ENCODE measurements at regions not wholly inside any gene's neighbourhood (a gene's known extent, or its start where the extent isn't known, plus 50 kb on each side); places are given as distances from the start of the nearest gene placed in this dataset.
"Not testable (repeated sequence)": the region's sequence is repeated elsewhere in the genome, so short reads cannot be mapped to it uniquely, and the experiment has no call there.

DNA sequence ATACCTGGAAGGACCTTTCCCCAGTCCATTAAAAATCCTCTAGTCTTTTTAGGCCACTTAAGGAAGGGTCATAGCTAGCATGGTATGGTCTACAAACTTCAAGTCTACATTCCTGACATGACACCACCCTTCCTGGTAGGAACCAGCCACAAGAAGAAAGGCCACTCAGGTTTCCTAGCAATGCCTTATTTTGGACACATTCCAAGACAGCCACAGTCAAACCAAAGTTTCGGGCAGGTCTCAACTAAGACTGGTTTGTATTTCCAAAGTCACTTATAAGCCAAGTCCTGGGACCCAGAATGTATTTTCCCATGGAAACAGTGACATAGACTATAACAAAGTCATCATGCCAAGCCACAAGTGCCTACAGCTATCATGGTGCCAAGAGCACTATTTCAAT, 50.6 kb upstream of the SLC44A3 start:
- no peak for DNase-seq

DNA sequence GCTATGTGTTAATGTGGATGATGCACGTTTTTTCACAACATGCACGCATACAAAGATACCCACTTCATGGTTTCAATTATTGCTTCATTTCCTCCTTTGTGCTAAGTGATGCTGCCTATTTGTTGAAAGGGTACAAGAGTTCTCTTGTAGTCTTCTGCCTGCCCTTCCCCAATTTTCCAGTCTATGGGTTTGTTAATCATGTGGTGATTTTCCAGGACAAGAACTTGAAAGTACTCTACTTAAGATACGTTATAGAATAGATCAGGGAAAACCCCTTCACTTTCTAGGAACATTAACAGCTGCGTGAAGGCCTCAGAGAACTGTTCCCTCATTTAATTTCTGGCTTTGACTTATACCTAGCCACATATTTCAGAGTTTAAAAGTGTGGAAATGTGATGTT, 52.1 kb upstream of the SLC44A3 start:
- DNase-seq, result no peak

DNA sequence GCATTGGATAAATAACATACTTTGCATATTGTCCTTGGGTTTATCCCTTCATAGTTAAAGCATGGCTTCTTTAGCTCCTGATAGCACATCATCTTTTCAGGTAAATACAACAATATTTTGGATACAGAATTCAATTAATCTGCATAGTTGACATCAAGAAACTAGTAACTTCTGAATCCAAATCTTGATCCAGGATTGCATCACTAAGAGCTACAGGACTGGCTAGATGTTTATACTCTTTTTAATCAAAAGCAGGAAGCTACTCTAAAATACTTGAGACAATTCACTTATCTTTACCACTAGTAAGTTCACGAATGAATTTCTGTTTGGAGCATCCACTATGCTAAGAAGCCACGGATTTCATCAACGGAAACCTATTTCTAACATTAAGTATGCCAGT, 54.2 kb upstream of the SLC44A3 start:
- DNase-seq, result no peak

DNA sequence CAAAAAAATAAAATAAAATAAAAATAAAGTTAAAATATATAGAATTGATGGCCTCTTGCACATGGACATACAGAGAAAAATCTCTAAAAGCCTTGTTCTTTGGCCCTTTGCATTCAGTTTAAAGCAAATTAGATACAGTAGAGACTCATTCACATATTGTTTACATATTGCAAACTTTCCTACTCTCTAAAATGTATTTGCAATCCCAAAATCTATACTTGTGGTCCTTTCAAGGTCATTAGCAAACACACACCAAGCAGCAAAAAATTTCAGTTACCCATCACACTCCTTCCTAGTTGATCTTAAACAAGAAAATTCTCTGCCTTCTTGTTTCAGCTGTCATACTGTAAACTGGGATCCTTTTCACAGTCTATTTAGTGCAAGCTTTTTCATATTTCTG, 61.0 kb upstream of the SLC44A3 start:
- DNase-seq, result no peak

DNA sequence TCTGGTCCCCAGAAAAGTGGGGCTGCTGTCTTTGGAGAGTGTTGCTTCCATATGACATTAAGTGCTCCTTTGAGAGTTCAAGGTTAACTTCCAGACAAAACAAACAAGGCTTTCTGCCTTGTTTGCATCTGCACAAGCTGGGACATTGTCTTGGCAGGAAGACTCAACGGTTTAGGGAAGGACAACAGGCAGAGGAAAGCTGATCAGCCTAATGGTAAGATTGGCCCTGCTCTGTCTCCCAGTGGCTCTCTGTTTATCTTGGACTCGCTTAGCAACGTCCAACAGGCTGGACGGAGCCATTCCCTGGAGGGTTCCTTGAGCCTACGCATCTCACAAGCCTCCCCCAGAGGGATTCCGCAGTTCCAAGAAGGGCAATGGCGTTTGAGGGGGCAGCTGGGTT, 62.2 kb upstream of the SLC44A3 start:
- DNase-seq, result no peak

DNA sequence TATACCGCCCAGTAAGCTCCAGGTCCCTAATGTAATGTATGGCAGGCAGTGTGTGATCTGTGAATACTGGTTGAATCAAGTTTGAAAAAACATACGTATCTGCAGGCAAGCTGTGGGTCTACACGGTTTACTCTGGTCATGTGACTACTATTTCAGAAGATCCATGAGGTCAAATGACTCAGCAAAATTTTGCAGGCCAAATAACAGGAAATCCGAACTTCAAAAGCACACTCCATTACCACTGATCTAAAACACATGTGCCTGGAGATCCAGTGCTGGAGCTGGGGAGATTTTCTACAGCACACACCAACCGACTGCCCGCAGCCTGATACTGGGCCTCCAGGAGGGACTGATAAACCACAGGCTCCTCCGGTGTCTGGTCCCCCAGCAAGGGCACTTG, 64.5 kb upstream of the SLC44A3 start:
- no peak for DNase-seq

DNA sequence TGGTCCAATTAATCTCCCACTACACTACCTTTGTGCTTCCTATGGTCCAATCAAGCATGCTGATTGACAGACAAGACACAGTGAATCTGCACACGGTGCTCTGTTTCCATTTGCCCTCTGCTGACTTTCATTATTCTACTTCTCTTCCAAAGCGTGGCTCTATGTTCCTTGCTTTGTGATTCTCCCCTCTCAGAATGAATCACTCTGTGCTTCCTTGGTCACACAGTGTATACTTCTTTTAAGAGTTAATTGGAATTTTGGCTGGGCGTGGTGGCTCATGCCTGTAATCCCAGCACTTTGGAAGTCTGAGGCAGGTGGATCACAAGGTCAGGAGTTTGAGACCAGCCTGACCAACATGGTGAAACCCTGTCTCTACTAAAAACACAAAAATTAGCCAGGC, 65.1 kb upstream of the SLC44A3 start:
- DNase-seq, result not testable (repeated sequence)

DNA sequence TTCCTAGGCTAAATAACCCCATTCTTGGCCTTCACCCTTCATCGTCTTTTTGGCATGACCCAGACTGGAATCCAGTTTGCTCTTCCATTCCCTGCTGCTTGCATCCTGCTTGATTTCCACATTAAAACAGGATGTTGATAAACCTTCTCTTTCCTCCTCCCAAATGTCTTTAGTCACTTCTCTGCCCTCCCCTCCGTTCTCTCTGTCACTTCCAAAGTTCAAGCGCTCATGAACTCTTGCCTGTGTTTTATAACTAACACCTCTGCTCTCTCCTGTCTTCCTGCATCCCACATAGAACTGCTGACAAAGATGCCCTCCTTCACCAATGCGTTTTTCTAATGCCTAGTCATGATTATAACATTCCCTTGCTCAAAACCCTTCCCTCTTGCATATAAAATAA, 65.6 kb upstream of the SLC44A3 start:
- DNase-seq, result no peak

DNA sequence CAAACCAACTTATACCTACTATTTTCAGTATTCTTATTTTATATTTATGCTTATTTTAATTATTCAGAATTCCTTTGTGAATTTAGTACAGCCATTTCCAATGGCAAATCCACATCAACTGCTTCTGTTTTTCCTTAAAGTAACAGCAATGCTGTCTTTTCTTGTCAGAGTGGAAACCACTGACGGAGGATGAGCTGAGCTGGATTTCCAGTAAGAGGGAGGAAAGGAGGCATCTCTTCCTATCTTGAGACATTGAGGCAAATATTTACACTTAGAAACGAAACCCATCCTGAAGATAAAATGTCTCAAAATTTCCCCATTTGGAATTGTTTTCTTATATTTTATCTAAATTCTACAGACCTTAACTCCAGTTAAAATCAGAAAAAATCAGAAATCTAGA, 66.1 kb upstream of the SLC44A3 start:
- DNase-seq, result no peak

DNA sequence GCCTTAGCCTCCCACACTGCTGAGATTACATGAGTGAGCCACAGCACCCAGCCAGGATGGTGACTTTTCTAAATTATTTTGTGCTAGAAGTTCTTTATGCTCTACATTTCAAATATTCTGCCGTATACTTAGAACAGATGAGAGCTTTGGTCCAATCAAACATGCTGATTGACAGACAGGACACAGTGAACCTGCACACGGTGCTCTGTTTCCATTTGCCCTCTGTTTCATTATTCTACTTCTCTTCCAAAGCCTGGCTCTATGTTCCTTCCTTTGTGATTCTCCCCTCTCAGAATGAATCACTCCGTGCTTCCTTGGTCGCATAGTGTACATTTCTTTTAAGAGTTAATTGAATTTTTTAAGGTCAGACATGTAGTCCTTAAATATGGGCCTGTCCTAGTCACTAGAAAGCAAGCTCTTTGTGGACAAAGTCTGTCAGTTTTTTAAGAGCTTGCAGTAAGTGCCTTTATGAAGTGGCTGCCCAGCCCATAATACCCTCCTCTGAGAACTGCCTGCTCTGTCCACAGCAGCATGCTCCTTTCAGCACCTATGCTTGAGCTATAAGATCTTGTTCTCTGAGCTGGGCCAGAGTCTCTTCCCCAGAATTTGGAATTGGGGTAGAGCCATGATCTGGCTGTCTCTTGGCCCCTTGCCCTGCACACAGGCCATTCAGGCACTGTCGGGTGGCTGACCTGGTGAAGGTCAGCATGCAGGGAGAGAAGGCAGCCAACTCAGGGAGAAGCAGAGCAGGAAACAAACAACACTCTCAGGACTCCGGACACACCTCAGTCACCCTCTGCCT, 66.8 kb upstream of the SLC44A3 start:
- no peak for DNase-seq

DNA sequence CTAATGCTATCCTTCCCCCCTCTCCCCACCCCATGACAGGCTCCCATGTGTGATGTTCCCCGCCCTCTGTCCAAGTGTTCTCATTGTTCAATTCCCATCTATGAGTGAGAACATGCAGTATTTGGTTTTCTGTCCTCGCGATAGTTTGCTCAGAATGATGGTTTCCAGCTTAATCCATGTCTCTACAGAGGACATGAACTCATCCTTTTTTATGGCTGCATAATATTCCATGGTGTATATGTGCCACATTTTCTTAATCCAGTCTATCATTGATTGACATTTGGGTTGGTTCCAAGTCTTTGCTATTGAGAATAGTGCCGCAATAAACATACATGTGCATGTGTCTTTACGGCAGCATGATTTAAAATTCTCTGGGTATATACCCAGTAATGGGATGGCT, 68.7 kb upstream of the SLC44A3 start:
- not testable (repeated sequence) for DNase-seq

DNA sequence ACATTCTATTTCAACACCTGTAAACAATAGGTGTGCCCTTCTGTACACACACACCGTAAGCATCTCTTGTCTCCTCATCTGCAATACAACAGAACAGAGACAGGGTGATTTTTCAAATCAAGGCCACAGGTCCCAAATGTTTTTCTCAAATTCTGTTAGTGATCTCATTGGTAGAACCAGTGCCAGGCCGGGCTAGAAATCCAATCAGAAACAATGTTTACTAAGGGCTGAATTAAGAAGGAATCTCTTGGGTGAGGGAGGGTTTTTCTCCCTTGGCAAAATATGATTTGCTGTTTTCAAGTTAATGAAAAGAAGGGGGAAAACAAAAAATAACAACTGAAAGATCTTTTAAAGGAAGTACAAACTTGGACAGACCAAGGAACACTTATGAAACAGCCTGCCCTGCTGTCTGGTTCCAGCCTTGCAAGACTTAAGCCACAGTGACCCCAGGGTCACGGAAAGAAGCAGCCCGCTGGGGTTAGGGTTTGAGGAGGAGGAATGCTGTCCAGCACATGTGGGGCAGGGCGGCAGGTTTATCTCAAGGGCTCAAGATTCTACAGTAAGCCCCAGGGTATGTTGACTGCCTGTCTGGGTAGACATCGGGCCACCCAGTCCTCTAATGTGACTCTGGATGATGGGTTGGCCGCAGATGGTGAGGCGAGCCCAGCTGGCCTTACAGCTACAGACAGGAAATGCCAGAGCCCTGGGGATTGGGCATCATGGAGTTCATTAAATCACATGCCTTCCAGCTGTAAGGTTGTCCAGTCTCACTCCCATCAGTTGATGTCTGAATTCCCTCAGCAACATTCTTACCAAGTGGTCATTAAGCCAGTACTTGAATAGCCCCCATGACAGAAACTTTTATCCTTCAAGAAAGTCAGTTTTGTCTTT, 73.3 kb upstream of the SLC44A3 start:
- no peak for DNase-seq

DNA sequence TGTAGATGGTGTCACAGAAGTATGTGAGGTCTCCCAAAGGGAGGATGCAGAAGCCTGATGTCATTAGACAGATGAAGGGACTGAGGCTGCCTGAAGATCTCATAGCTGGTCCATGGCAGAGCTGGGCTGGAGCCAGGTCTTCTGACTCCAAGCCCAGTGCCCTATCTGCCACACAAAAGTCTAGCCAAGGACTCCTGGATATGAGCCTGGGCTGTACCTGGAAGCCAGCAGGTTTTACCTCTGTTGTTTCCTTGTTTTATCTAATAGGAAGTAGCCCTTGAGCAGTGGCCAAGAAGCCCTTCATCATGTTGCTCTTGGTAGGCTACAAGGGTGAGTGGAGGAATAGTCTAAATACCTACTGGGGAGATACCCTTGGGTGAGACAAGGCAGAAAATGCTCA, 74.4 kb upstream of the SLC44A3 start:
- no peak for DNase-seq

DNA sequence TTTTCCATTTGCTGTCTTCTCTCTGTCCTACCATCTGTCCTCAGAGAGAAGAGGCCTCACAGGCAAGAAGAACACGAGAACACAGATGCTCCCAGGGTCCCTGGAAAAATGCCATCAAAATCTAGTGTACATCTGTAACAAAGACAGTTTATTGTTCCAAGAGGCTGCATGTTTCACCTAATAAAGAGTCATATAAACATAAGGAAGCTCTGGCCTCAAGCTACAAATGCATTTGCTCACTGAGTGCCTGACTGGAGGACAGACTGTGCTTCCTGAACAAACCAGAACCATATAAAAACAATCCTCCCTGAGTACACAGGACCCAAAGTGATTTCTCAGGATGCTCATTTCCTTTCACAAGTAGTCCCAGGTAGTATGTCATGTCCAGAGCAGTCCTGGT, 76.3 kb upstream of the SLC44A3 start:
- no peak for DNase-seq

DNA sequence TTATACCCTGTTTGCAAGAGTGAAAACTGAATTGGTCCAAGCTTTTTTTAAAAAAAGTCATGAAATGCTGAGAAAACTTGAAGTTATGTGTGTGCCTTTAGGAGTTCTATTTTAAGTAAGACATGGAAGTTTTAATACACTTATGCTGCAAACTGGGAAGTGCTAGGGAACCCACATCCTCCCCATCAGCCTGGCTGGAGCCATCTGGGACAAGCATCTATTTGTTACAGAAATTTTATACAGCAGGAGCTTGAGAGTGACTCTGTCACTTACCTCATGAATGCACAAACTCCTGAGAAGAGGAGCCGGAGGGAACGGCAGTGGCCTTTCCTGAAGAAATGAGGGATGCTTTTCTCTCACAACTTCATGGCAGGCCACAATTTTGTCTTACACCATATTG, 78.2 kb upstream of the SLC44A3 start:
- no peak for DNase-seq

DNA sequence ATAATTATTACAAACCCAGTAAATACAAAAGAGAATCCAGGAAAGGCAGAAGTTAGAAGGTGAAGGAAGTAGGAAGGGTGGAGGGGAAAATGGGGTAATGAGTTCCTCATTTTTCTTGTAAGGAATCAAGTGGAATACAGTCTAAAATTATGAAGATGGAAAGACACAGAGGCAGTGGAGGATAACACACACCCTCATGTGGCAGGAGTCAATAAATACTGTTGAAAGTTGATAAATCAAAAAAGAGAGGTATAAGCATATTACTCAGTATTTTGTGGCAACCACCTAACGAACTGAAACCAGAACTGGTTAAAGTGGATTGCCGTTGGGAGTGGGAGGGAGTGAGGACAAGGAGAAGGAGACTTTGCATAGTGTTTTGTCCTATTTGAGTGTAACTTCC, 78.6 kb upstream of the SLC44A3 start:
- no peak for DNase-seq

DNA sequence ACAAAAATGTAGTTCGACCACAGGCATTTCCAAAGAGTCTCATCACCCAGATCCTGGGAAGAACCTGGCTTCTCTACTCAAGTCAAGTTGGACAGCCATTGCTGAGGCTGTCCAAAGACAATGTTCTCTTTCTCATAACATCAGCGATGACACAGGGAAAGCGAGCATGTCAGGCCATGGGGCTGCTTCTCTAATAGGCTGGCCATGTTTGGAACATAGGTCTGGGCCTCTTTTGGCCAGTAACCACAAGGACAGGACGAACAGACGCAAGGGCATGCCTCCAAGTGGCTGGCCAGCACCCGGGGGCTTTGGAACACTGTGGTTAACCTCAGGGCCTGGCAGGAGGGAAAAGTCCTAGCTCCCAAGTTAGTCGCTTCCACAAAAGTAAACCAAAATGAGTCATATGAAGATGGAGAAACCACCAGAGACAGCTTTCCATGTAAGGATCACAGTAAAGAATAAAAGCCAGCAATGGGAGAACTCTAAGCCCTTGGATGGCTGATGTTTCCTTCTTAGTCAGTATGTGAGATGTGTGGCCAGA, 80.6 kb upstream of the SLC44A3 start:
- DNase-seq, result no peak

DNA sequence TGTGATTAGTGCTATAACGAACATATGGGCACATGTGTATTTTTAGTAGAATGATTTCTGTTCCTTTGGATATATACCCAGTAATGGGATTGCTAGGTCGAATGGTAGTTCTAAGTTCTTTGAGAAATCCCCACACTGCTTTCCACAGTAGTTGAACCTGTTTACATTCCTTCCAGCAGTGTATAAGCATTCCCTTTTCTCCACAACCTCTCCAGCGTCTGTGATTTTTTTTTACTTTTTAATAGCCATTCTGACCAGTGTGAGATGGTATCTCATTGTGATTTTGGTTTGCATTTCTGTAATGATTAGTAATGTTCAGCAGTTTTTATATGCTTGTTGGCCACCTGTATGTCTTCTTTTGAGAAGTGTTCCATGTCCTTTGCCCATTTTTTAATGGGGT, 81.8 kb upstream of the SLC44A3 start:
- DNase-seq, result no peak

DNA sequence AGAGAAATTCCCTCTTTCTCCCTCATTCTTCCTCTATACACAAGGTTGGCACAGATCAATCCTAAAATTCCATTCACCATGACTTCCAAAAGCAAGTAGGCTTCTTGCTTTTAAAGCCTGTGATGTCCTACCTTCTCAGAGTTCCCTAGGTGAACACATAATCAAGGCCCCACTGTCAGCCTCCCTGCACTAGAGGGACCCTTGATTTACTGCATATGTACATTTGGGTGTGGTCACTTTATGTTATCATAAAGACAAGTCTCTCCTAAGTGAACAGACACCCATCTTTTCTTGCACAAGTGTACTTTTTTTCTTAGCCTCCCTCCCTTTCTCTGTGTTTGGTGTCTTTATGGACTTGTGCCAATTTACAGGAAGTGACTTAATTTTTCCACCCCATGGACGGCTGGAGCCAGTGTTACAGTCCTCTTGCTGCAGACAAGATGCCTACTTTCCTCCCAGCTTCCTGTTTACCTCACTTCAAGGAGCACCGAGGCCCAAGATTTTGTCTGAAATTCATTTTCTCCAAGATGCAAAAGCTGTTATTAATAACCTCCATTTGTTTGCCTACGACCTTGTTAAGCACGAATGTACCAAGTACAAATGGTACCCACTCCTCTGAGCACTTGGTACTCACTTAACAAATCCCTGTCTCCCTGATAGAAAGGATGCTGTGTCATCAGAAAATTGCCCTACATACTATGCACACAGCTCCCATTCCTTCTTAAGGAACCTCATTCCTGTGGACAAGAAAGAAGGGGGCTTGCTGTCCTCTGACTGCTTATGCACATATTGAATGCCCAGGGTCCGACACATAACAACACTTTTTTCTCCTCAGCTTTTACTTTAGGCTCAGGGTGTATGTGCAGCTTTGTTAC, 82.8 kb upstream of the SLC44A3 start:
- DNase-seq, result no peak

DNA sequence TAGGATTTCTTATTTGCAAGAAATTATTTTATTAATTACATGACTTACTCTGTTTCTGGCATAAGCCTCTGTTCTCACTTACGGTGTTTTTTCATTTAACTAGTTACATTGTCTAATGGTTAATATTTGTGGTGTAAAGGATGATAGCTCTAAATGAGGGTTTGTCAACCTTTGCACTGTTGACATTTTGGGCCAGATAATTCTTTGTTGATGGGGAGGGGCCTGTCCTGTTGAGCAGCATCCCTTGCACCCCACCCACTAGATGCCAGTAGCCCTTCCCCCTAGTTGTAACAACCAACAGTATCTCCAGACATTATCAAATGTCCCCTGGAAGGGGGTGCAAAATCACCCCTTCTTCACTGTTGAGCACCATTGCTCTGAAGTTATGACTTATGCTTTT, 83.6 kb upstream of the SLC44A3 start:
- DNase-seq, result no peak

DNA sequence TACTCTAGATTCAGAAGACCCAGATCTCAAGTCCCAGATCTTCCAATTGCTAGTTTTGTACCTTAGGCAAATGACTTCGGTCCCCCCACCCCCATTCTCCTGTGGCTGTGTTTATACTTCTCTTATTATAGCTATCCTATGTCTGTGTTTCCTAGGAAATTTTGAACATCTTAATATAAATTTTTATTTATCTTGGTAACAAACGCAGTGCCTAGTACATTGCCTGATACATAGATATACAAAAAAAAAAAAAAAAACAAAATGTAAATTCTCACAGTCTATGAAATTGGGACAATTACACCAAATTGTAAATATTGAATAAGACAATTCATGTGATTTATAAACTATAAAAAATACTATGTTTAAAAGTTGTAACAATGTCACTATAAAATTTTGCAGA, 84.1 kb upstream of the SLC44A3 start:
- DNase-seq, result no peak

DNA sequence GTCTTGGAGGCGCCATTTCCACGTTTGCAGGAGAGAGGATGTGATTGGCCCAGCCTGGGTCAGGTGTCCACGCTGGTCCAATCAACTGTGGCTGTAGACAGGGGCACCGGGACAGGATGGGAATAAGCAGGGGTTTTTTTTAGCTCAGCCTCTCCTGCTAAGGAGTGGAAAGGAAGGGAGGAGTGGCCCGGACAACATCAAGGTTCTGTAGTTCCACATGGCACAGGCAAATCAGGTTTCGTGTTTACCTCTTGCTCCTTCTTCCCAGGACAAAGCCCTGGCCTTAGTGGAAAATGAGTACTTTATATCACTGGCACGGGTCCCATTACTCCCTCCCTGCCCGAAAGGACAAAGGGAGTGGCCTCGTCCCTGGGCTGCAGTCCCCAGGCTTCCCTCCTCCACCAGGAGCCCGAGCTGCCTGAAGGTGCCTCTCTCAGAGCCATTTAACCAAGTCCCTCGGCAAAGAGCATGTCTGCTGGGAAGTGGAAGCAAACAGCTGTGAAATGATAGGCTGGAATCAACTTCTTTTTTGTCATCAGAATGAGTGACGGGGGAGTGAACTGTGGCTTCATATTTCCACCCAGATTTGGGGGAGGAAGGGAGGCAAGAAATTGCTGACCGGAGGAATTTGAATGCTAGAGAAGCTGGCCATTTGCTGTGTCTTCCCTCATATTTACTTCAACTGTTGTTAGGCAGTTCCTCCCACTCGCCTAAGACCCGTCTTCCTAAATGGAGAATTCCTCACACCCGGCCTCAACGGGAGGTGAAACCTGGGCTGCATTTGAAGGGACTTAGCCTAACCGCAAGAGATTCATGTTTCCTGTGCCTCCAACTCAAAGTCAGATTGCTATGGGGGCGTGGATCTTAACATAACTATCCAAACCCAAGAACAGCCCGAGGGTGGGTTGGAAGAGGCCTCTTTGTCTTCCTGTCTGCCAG, 84.9 kb upstream of the SLC44A3 start:
- DNase-seq, result no peak

All from CD4-positive, alpha-beta T cell treated with Interleukin-4 for 1 hour (primary cell).